ENCODE measurements at regions not wholly inside any gene's neighbourhood (a gene's known extent, or its start where the extent isn't known, plus 50 kb on each side); places are given as distances from the start of the nearest gene placed in this dataset.

DNA sequence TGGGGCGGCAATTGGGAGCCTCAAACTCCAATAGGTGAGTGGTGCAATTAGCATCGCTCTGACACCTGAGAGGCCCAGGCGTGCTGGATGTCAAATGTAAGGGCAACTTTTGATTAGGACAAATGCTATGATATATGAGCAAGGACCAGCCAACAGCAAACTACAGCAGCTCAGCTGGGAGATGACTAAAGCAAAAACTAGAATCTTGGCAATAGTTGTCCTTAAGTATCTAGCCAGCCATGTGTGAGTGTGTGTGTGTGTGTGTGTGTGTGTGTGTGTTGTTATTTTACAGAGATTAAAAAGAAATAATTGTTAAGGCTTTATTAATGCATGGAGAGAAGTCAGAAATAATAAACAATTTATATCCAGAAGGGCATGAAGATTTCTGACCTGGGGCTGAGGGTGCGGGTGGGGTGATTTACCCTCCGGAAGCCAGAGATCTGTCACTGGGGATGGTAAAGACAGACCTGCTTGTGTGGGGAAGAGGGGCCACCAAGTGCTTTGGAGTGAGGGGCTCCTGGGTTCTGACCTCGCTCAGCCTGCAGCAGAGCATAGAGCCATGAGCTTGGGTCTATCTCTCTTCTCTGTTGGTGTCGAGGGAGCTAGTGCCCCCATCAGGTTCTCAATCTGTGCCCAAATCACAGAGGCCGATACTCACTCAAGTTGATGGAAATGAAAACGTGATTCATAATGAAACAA lies 77.3 kb downstream of the EMX2 start:
- no peaks in the 10 kb centered on the region for H3K4me1 ChIP-seq (ENCODE audit: control insufficient read depth in 1 of 2, insufficient read depth in 2 of 2, low read length in 2 of 2)
- H3K4me1 Mint-ChIP-seq = no peaks in the 10 kb centered on the region
- H3K9me3 Mint-ChIP-seq = peaks cover 0 to 2% (median 0%) of the 10 kb centered on the region in 7 donors
- no peaks in the 10 kb centered on the region for H3K36me3 Mint-ChIP-seq
- H4K20me1 ChIP-seq (ENCODE audit: insufficient read depth, low read length) = no peaks in the 10 kb centered on the region
- no peak overlapping the region for H3K4me3 Mint-ChIP-seq
- H3K27me3 Mint-ChIP-seq (ENCODE audit: low read depth in 3 of 3) = peaks cover 2 to 10% (median 6%) of the 10 kb centered on the region in 3 donors
- intact Hi-C loops (cut with micrococcal nuclease) = no loop called here
- TF ChIP-seq, protein P1, sequence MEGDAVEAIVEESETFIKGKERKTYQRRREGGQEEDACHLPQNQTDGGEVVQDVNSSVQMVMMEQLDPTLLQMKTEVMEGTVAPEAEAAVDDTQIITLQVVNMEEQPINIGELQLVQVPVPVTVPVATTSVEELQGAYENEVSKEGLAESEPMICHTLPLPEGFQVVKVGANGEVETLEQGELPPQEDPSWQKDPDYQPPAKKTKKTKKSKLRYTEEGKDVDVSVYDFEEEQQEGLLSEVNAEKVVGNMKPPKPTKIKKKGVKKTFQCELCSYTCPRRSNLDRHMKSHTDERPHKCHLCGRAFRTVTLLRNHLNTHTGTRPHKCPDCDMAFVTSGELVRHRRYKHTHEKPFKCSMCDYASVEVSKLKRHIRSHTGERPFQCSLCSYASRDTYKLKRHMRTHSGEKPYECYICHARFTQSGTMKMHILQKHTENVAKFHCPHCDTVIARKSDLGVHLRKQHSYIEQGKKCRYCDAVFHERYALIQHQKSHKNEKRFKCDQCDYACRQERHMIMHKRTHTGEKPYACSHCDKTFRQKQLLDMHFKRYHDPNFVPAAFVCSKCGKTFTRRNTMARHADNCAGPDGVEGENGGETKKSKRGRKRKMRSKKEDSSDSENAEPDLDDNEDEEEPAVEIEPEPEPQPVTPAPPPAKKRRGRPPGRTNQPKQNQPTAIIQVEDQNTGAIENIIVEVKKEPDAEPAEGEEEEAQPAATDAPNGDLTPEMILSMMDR (IDR thresholded peaks at IDR 0.05) = no peak
- no peak overlapping the region for H3K4me3 ChIP-seq (replicated peaks in 1 of 3; ENCODE audit: low read depth in 2 of 3, low read length in 3 of 3)
- H3K36me3 ChIP-seq (replicated peaks in 1 of 2; ENCODE audit: control insufficient read depth in 1 of 2, insufficient read depth in 2 of 2, low read length in 2 of 2) = no peaks in the 10 kb centered on the region
- no peak overlapping the region for H3K4me2 ChIP-seq (replicated peaks; ENCODE audit: extremely low read depth, low read length, poor library complexity, severe bottlenecking)
- H3K27me3 ChIP-seq (ENCODE audit: control insufficient read depth in 2 of 2, insufficient read depth in 2 of 2, low read length in 2 of 2) = no peaks in the 10 kb centered on the region
- H2AFZ ChIP-seq (ENCODE audit: insufficient read depth, low read depth, low read length, poor library complexity, severe bottlenecking) = no peak overlapping the region
- H3K9me3 ChIP-seq (replicated peaks in 1 of 2; ENCODE audit: control insufficient read depth in 1 of 2, insufficient read depth in 1 of 2, low read length in 2 of 2) = no peaks in the 10 kb centered on the region
- H3K27ac Mint-ChIP-seq = no peak overlapping the region
- DNase-seq = no peak
- H3K79me2 ChIP-seq (ENCODE audit: insufficient read depth, low read length) = no peaks in the 10 kb centered on the region
- H3K27ac ChIP-seq (ENCODE audit: low read depth in 1 of 2, low read length in 2 of 2) = no peak overlapping the region
- no peak overlapping the region for H3K9ac ChIP-seq (ENCODE audit: insufficient read depth, low read length, poor library complexity, severe bottlenecking)
- WGBS (ENCODE audit: insufficient coverage) = 92% methylated on average over 6 of the region's 9 CpGs

DNA sequence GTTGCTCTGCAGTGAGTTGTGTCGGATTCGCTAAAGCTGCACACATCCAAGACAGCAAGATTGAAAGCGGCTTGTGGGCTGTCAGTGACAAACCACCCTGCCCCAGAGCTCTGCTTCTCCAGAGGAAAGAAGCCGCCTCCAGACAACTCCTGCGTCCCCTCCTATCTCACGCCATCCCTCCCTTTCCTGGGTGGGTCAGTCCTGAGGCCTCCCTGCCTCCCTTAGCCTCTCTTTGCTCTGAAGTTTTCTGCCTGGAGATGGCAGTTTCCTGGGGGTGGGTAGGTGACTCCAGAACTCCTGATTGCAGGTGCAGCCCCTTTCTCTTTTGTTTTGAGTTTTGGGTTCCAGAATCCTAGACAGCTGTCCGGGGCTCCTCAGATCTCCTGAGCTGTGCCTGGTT lies 78.7 kb downstream of the EMX2 start:
- DNase-seq = no peak
- intact Hi-C loops (cut with micrococcal nuclease) = no loop called here
- Mint-ChIP-seq H3K36me3 (no peaks in the 10 kb centered on the region), H3K4me3 (no peak overlapping the region), H3K9me3 (peaks cover 0 to 2% (median 0%) of the 10 kb centered on the region in 7 donors), H3K4me1 (no peaks in the 10 kb centered on the region), H3K27me3 (ENCODE audit: low read depth in 3 of 3) (peaks cover 2 to 11% (median 6%) of the 10 kb centered on the region in 3 donors), H3K27ac (no peak overlapping the region)
- Histone ChIP-seq H2AFZ (ENCODE audit: insufficient read depth, low read depth, low read length, poor library complexity, severe bottlenecking) (no peak overlapping the region), H4K20me1 (ENCODE audit: insufficient read depth, low read length) (no peaks in the 10 kb centered on the region), H3K4me3 (replicated peaks in 1 of 3; ENCODE audit: low read depth in 2 of 3, low read length in 3 of 3) (no peak overlapping the region), H3K4me1 (ENCODE audit: control insufficient read depth in 1 of 2, insufficient read depth in 2 of 2, low read length in 2 of 2) (no peaks in the 10 kb centered on the region), H3K9ac (ENCODE audit: insufficient read depth, low read length, poor library complexity, severe bottlenecking) (no peak overlapping the region), H3K4me2 (replicated peaks; ENCODE audit: extremely low read depth, low read length, poor library complexity, severe bottlenecking) (no peak overlapping the region), H3K79me2 (ENCODE audit: insufficient read depth, low read length) (no peaks in the 10 kb centered on the region), H3K27me3 (ENCODE audit: control insufficient read depth in 2 of 2, insufficient read depth in 2 of 2, low read length in 2 of 2) (no peaks in the 10 kb centered on the region), H3K36me3 (replicated peaks in 1 of 2; ENCODE audit: control insufficient read depth in 1 of 2, insufficient read depth in 2 of 2, low read length in 2 of 2) (no peaks in the 10 kb centered on the region), H3K27ac (ENCODE audit: low read depth in 1 of 2, low read length in 2 of 2) (no peak overlapping the region), H3K9me3 (replicated peaks in 1 of 2; ENCODE audit: control insufficient read depth in 1 of 2, insufficient read depth in 1 of 2, low read length in 2 of 2) (no peaks in the 10 kb centered on the region)
- TF ChIP-seq, protein P1 (IDR thresholded peaks at IDR 0.05) = no peak
- 97% methylated on average over 3 of the region's 7 CpGs for WGBS (ENCODE audit: insufficient coverage)

Data from CD14-positive monocyte (primary cell).